GM06990 (cell line): ENCODE measurements at regions not wholly inside any gene's neighbourhood (a gene's known extent, or its start where the extent isn't known, plus 50 kb on each side); places are given as distances from the start of the nearest gene placed in this dataset.

Source experiments
- DNase-seq: peaks from one replicate; pipeline ENCODE4 v3.0.0-alpha.2; 2011; ENCODE audit not compliant: insufficient read length; ENCODE audit errors: extremely low read depth
- H3K27me3 ChIP-seq: replicated peaks from 2 replicates; pipeline ENCODE4 v1.6.0; 2011; ENCODE audit warnings: low read length; ENCODE audit not compliant: control insufficient read depth, insufficient read depth
- H3K36me3 ChIP-seq: 2 replicates; pipeline ENCODE4 v1.5.1; 2011; ENCODE audit warnings: low read length; ENCODE audit not compliant: control insufficient read depth, insufficient read depth
- H3K4me3 ChIP-seq: replicated peaks from 2 replicates; pipeline ENCODE4 v1.5.1; 2011; ENCODE audit warnings: low read depth, mild to moderate bottlenecking, control low read depth, low read length
- TF ChIP-seq, protein P1 (sequence below): IDR thresholded peaks from 2 replicates; pipeline ENCODE4 v1.5.1; 2011; ENCODE audit warnings: low read length, control low read depth, mild to moderate bottlenecking, inconsistent platforms; ENCODE audit not compliant: insufficient read depth, poor library complexity, severe bottlenecking

DNA sequence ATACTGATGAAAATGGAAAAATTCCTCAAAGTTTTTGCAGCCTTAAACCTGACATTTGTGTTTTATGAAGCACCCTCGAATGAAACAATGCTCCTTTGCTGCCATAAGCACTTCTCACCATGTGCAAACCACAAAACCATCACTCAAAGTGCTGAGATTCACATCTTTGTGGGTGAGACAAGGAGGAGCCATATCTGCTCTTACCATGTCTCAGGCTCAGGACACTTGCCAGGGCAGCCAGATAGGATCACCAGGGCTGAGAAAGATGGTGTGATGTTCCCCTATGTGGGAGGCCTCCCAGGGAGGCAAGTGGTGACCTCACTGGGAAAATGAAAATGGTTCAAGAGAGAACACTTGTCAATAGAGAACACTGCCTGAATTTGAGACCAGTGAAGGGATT is 120.4 kb downstream of the CCDC34 start:
- H3K4me3 ChIP-seq, result no peak overlapping the region
- DNase-seq, result no peak
- no peaks in the 10 kb centered on the region for H3K36me3 ChIP-seq
- H3K27me3 ChIP-seq, result no peaks in the 10 kb centered on the region; the same call in 1 of the 2 replicates
- TF ChIP-seq, protein P1, sequence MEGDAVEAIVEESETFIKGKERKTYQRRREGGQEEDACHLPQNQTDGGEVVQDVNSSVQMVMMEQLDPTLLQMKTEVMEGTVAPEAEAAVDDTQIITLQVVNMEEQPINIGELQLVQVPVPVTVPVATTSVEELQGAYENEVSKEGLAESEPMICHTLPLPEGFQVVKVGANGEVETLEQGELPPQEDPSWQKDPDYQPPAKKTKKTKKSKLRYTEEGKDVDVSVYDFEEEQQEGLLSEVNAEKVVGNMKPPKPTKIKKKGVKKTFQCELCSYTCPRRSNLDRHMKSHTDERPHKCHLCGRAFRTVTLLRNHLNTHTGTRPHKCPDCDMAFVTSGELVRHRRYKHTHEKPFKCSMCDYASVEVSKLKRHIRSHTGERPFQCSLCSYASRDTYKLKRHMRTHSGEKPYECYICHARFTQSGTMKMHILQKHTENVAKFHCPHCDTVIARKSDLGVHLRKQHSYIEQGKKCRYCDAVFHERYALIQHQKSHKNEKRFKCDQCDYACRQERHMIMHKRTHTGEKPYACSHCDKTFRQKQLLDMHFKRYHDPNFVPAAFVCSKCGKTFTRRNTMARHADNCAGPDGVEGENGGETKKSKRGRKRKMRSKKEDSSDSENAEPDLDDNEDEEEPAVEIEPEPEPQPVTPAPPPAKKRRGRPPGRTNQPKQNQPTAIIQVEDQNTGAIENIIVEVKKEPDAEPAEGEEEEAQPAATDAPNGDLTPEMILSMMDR, result no peak

GRCh38 chr11:27241311-27242122 is 121.5 kb downstream of the CCDC34 start:
- Histone ChIP-seq H3K4me3 (no peak overlapping the region), H3K27me3 (no peaks in the 10 kb centered on the region; the same call in 1 of the 2 replicates), H3K36me3 (no peaks in the 10 kb centered on the region)
- no peak for DNase-seq
- TF ChIP-seq, protein P1, result no peak

GRCh38 chr11:27239305-27239942 is 123.6 kb downstream of the CCDC34 start:
- no peak overlapping the region for H3K4me3 ChIP-seq
- H3K27me3 ChIP-seq, result no peaks in the 10 kb centered on the region; the same call in 1 of the 2 replicates
- TF ChIP-seq, protein P1, result no peak
- no peaks in the 10 kb centered on the region for H3K36me3 ChIP-seq
- no peak for DNase-seq

- Histone ChIP-seq H3K4me3 (no peak overlapping the region), H3K36me3 (no peaks in the 10 kb centered on the region), H3K27me3 (no peaks in the 10 kb centered on the region; the same call in 1 of the 2 replicates)
- no peak for DNase-seq
- TF ChIP-seq, protein P1, result no peak
These were observed 124.2 kb downstream of the CCDC34 start for GRCh38 chr11:27238811-27239210.

GRCh38 chr11:27237643-27238042 is 125.4 kb downstream of the CCDC34 start:
- TF ChIP-seq, protein P1, result no peak
- DNase-seq, result no peak
- H3K27me3 ChIP-seq, result no peaks in the 10 kb centered on the region; the same call in 1 of the 2 replicates
- H3K36me3 ChIP-seq, result no peaks in the 10 kb centered on the region
- H3K4me3 ChIP-seq, result no peak overlapping the region
